Central memory CD4-positive, alpha-beta T cell (primary cell): ENCODE measurements at regions not wholly inside any gene's neighbourhood (a gene's known extent, or its start where the extent isn't known, plus 50 kb on each side); places are given as distances from the start of the nearest gene placed in this dataset.

ENCODE experiments used
- DNase-seq: peaks from one replicate; pipeline ENCODE4 v3.0.0; 2022

DNA sequence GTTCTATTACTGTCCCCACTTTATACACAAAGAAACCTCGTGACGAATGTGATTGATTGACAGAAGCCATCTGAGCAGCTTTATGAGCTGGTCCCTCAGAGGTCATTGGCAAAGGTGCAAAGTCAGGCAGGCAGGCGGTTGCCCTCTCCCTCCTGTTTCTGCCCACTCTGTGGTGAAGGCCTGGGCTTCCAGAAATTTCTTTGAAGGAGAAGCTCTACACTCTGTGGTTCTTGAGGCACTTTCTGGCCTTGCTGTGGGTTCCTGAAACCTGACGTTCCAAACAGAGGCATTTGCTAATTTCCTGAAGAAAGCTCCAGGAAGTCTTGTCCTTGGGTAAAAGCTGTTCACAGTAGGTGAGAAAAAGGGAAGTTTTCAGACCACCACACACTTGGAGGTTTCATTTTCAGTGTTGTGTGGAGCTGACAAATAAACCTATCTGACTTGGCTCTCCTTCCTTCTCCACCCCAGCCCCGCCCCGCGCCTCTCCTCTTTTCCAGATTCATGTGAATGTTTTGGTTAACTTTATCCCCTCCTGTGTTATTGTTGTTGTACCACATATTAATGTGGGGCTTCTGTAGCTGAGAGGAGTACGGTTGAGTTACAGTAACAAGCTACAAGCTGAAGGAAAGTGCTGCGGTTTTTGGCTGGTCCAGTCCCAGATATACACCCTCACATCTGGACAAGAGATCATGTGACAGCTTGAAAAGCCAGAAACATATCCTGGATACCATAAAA lies 274.1 kb downstream of the CLIC5 start:
- no peak for DNase-seq

GRCh38 chr6:45739058-45739457 lies 276.6 kb downstream of the CLIC5 start:
- no peak for DNase-seq

DNA sequence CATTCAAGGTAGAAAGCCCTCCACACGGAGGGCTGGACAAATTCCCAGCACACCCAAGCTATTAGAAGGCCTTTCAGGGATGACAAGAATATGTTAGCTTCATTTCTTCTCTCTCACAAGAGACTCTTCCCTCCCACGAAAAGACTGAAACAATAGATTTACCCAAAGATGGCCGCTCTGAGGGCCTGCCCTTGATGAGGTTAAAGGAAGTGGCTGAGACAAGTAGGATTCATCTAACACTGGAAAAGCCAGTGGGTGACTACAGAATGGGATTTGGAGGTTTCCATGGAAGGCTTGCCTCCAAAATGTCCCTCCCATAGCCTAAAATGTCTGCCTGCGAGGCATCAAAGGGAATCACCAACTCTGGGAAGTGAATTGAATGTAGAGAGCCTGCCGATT lies 277.6 kb downstream of the CLIC5 start:
- no peak for DNase-seq

GRCh38 chr6:45737331-45738056 lies 278.2 kb downstream of the CLIC5 start:
- DNase-seq: no peak

DNA sequence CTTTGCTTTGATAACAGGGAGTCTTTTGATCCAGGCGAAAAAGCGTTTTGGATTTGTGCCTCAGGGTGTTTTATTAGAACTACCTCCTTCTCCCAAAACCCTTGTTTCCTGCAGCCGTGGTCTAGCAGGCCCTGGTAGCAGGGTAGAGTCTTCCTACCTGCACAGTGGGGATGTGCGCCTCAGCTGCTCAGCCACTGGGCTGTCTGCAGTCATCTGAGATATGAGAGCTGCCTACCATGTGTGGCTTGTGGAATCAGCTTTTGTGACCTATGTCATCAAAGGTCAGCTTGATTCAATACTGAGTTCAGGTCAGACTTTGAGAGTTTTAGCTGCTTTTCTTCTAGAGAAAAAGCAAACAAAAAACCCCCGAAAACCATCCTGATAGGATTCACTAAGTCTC lies 279.5 kb downstream of the CLIC5 start:
- no peak for DNase-seq

- no peak for DNase-seq
These were observed 282.9 kb downstream of the CLIC5 start for GRCh38 chr6:45732731-45733130.

- no peak for DNase-seq
These were observed 285.4 kb downstream of the CLIC5 start for GRCh38 chr6:45730232-45730631.

GRCh38 chr6:45728674-45729073 lies 287.0 kb downstream of the CLIC5 start:
- DNase-seq: no peak

DNA sequence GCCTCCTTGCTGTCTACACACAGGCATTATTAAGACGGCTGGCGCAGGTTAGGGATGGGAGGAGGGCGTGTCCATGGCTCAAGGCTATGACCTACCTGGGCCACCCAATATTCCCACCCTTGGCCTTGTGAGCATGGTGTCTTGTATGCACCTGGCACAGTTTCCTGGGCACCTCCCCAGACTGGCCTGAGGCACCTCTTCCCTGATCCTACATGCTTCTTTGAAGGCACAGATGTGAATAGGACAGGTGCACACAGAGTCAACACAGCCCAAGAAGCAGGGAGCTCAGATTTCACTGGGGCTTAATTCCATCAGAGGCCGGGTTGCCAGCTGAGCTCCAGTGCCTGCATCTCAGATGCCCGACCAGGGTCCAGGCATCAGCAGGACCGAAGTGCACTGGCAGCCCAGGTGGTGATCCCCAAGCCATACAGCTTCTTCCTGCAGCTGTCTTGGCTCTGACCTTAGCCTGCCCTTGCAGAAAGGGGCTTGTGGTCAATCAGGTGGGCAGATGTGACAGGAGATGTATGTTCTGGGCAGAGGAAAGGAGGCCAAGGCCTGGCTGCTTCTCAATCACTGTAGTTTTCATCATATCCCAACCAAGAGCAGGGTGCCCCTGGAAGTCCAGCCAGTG lies 287.7 kb downstream of the CLIC5 start:
- no peak for DNase-seq

DNA sequence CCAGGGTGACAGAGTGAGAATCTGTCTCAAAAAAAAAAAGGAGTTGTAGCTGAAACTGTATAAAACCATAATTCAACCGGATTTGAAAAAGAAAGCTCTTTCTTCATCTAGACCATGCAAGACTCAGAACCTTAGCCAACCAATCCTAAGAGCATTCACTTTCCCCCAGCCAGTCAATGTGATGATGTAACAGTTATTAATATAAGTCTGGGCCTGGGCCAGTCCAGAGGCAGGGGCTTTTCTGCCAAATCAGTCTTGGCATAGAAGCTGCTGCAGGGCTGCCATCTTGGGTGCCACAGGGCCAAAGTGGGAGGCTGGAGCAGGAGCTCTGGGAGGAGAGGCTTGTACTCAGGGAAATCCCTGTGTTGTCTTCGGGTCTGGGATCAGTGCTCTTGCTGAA lies 288.4 kb downstream of the CLIC5 start:
- no peak for DNase-seq

DNA sequence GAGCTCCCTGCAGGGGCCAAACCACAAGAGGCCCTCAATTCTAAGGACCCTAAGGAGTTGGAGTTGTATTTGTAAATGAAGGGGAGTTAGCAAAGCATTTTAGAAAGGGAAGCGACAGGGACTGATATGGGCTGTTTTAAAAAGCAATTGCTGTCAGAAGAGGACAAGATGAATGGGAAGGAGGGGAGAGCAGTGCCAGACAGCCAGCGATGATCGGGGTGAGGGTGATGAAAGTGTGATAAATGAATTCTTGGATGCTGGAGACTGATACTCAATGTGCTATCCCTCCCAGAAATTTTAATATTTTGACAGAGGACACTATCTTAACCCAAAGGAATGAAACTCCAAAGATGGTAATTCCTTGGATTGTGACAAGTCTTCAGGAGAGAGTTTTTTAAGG lies 289.2 kb downstream of the CLIC5 start:
- no peak for DNase-seq

GRCh38 chr6:45724511-45724910 lies 291.1 kb downstream of the CLIC5 start:
- no peak for DNase-seq

DNA sequence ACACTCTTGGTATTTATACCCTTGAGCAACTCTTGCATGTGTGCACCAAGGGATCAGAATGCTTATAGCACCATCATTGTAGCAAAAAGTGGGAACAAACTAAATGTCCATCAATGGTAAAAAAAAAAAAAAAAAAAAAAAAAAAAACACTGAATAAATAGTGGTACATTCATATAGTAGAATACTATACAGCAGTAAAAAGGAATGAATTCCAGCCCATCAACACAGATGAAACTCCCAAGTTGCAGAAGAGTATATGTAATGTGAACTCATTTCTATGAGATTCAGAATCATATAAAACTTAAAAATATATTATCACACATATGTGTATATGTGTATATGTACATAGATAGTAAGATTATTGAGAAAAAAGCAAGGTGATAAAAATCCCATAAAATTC lies 291.6 kb downstream of the CLIC5 start:
- DNase-seq: no peak

DNA sequence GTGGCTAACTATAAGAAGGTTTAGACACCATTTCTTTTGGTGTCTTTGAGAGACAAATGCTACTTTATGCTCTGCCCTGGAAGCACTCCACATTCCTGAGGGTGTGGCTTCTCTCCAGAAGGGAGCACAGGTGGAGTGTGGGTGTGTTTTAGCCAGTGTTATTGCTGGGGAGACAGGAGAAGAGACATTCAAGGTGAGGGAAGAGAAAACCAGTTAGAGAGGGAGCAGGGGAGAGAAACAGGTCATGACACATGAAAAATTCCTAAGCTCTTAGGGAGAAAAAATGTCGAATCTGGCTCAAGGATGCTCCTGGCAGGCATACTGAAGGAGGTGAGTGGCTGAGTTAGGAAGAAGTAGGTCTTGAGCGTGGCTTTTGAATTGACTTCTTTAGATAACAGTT lies 292.8 kb downstream of the CLIC5 start:
- no peak for DNase-seq

GRCh38 chr6:45721665-45722064 lies 294.0 kb downstream of the CLIC5 start:
- DNase-seq: no peak

GRCh38 chr6:45718871-45719270 lies 296.8 kb downstream of the CLIC5 start:
- DNase-seq: no peak

DNA sequence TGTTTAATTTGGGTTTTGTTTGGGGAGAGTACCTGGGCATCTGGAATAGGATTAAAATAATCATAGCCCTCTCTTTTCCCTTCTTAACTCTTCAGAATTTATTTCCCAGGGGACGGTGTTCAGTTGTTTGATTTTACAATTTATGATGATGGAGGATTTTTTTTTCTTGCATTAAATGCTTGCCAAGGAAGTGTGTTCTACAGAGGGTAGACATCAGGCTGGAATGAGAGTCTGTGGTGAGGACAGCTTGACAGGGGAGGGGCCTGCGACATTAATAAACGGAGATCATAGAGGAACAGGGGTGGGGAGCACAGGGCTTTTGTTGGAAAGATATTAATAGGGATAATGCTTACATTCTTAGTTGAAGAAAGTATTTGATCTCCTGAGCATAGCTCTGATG lies 297.5 kb downstream of the CLIC5 start:
- no peak for DNase-seq

DNA sequence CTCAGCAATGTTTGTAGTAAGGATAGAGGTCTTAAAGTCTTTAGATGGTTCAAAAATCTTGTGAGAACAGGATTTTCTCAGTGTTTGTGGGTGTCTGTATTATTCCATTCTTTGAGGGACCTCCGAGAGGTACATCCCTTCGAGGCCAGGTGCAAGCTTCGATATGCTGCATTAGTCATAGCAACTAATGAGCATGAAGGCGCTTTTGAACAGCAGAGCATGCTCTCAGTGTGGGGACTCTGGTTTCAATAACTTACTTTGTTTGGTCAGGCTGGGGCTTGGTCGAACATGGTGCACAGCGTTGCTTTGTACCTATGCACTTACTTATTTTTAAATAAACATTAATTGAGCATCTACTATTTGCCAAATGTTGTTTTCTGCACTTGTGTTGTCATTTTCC lies 297.9 kb downstream of the CLIC5 start:
- DNase-seq: no peak

DNA sequence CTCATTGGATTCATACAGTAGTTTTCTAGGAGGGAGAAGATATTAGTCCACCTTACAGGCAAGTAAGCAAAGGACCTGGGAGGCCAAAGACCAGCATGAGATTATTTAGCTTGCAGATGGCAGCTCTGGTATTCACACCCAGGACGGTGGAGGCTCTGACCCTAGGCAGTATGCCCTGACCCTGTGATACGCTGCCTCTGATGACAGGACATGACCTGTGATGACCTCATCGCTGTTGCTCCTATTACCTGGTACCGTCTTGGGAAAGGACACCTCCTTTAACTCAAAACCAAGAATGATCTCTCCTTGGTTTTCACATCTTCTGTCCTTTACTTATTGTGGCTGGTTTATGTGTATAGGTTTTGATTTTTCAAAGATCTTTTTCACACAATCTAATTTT lies 298.6 kb downstream of the CLIC5 start:
- DNase-seq: no peak

GRCh38 chr6:45715508-45715803 lies 300.2 kb downstream of the CLIC5 start:
- DNase-seq: no peak

- DNase-seq: peak; percentile 62
These were observed 300.7 kb downstream of the CLIC5 start for GRCh38 chr6:45714741-45715507.

- DNase-seq: no peak
These were observed 301.5 kb downstream of the CLIC5 start for GRCh38 chr6:45714006-45714730.
